HG03045 (cell line): ENCODE measurements at regions not wholly inside any gene's neighbourhood (a gene's known extent, or its start where the extent isn't known, plus 50 kb on each side); places are given as distances from the start of the nearest gene placed in this dataset.

Experiments used
- ATAC-seq: cut with Tn5 transposase; IDR thresholded peaks from one replicate; pipeline ENCODE4 v1.9.1; 2021; ENCODE audit warnings: mild to moderate bottlenecking, moderate library complexity; ENCODE audit not compliant: unreplicated experiment

GRCh38 chr5:120382833-120383232, 81.3 kb upstream of the PRR16 start:
- ATAC-seq, result no peak

DNA sequence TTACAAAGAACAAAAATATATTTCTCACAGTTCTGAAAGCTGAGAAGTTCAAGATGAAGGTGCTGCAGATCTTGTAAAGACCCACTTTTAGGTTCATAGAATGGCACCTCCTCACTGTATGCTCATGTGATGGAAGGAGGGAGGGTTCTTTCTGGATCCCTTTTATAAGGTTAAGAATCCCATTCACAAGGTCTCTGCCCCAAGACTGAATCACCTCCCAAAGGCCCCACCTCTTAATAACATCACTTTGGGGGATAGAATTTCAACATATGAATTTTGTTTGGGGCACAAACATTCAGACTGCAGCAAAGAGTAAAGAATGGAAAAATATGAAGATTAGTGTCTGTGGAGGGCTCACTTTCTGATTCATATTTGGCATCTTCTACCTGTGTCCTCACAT, 77.1 kb upstream of the PRR16 start:
- no peak for ATAC-seq

DNA sequence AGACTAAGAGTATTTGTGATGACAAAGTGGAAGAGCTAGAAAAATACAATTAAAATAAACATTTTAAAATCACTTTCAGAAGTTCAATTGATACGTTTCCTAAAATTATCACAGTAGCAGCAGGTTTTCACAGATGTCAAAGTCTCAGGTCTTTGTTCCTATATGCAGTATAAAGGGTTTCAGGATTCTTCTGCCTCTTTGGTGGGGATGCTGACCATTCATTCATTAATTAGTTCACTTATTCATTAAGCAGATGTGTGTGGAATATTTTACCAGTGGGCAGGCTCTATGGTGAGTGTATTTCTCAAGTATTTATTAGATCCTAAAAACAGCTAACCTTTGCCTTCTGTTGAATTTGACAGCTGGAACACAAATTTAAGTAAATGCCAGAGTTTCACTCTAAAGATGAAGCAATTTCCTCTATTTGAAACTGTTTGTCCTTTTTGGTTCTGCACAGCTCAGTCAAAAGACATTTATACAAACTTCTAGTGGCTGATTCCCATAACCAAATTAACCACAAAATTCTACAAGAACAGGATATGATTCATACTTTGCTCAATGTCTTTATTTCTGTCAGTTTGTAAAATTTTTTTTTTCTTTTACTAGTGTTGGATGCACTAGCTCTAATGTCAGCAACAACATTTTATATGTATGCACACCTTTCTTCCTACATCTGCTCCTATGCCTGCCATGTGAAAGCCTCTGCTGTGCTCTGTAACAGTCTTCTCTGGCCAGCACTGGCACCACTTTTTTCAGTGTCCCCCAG, 75.9 kb upstream of the PRR16 start:
- no peak for ATAC-seq

DNA sequence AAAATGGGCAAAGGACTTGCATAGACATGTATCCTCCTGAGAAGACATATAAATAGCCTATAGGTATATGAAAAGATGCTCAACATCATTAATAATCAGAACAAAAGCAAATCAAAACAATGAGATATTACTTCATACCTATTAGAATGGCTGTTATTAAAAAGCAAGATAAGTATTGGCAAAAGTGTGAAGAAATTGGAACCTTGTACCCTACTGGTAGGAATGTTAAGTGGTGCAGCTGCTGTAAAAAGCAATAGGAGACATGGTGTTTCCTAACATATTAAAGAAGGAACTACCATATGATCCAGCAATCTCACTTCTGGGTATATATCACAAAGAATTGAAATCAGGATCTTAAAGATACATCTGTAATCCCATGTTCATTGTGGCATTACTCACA, 69.8 kb upstream of the PRR16 start:
- no peak for ATAC-seq

GRCh38 chr5:120396186-120396585, 67.9 kb upstream of the PRR16 start:
- no peak for ATAC-seq

- no peak for ATAC-seq
Measured at GRCh38 chr5:120400356-120400755, 63.7 kb upstream of the PRR16 start.

GRCh38 chr5:120402606-120403005, 61.5 kb upstream of the PRR16 start:
- no peak for ATAC-seq

DNA sequence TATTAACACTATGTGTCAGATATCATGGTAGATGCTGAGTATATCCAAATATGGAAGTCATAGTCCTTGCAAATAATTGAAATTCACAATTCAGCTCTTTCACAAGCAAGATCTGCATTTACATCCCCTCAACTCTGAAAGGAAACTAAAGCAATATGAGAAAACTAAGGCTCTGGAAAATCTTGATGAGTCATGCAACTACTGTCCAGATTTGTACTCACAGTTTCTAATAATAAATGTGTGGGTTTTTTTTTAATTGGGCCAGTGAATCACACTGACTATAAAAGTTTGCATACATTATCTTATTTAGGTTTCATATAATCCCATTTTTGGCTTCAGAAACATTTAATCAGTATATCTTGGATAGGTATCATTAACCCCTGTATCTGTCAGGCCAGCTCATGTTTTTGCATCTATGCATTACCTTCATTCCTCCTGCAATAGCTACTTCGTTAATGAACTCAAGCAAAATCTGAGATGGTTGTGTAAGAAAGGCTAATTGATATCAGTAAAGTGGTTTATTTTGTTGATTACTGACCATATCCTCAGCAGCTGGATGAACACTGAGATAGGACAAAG, 58.7 kb upstream of the PRR16 start:
- ATAC-seq, result no peak

DNA sequence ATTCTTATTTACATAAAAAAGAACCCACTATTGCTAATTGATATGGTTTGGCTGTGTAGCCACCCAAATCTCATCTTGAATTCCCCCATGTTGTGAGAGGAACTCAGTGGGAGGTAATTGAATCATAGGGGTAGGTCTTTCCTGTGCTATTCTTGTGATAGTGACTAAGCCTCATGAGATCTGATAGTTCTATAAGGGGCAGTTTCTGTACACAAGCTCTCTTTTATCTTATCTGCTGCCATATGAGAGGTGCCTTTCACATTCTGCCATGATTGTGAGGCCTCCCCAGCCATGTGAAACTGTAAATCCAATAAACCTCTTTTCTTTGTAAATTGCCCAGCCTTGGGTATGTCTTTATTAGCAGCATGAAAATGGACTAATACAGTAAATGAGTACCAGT, 58.2 kb upstream of the PRR16 start:
- ATAC-seq, result no peak

DNA sequence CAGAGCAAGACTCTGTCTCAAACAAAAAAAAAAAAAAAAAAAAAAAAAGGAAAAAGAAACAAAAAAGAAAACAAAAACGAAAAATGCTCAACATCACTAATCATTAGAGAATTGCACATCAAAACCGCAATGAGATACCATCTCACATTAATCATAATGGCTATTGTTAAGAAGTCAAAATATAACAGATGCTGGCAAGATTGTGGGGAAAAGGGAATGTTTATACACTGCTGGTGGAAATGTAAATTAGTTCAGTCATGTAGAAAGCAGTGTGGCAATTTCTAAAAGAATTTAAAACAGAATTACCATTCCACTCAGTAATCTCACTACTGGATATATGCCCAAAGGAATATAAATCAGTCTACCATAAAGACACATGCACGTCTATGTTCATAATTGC, 50.4 kb upstream of the PRR16 start:
- no peak for ATAC-seq
